ENCODE measurements at regions not wholly inside any gene's neighbourhood (a gene's known extent, or its start where the extent isn't known, plus 50 kb on each side); places are given as distances from the start of the nearest gene placed in this dataset.

- no peak overlapping the region for H3K4me3 ChIP-seq (ENCODE audit: low read depth, low read length)
- TF ChIP-seq, protein P1, sequence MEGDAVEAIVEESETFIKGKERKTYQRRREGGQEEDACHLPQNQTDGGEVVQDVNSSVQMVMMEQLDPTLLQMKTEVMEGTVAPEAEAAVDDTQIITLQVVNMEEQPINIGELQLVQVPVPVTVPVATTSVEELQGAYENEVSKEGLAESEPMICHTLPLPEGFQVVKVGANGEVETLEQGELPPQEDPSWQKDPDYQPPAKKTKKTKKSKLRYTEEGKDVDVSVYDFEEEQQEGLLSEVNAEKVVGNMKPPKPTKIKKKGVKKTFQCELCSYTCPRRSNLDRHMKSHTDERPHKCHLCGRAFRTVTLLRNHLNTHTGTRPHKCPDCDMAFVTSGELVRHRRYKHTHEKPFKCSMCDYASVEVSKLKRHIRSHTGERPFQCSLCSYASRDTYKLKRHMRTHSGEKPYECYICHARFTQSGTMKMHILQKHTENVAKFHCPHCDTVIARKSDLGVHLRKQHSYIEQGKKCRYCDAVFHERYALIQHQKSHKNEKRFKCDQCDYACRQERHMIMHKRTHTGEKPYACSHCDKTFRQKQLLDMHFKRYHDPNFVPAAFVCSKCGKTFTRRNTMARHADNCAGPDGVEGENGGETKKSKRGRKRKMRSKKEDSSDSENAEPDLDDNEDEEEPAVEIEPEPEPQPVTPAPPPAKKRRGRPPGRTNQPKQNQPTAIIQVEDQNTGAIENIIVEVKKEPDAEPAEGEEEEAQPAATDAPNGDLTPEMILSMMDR (IDR thresholded peaks at IDR 0.05; ENCODE audit: low read depth, low read length) = no peak
Observed at GRCh38 chr18:27414682-27415081, 229.6 kb upstream of the CHST9 start.

DNA sequence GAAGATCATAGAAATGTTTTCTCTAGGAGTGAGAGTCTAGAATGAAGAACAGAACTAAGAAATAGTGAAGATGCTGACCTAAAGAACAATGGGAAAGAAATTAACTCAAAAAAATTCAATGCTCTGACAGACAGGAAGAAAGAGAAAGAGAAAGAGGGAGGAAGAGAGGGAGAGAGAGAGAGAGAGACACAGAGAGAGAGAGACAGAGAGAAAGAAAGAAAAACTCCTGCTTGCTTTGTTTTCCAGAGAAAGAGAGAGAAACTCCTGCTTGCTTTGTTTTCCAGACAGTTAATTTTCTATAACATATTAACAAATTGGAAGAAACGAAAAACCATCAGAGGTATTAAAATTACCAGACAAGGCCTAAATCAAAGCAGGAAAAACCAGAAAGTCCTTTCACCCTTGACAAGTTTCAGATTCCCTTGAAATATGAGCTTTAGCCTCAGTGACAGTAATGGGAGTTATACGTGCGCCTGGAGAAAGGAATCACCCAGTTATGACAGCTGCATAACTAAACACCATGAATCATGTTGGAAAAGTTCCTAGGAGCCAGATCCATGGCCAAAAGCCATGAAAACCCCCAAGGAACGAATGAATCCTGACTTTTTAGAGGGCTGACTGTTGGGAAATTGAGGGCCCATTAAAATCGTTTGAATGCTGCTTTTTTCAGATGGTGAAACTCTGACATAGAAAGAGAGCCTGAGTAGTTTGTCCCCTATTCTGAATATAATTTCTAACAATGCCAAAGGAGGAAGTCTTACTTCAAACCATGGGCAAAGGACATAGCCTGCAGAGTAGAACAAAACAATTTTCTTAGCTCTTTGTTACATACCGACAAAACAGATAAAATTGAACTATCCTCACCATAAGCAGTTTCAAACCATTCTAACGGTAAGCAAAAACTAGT is 228.6 kb upstream of the CHST9 start:
- TF ChIP-seq, protein P1 (IDR thresholded peaks at IDR 0.05; ENCODE audit: low read depth, low read length) = no peak

GRCh38 chr18:27412556-27412955 is 227.4 kb upstream of the CHST9 start:
- H3K4me3 ChIP-seq (ENCODE audit: low read depth, low read length) = no peak overlapping the region
- TF ChIP-seq, protein P1 (IDR thresholded peaks at IDR 0.05; ENCODE audit: low read depth, low read length) = no peak

More for the DNA sequence above, 228.6 kb upstream of the CHST9 start:
- no peak overlapping the region for H3K4me3 ChIP-seq (ENCODE audit: low read depth, low read length)

DNA sequence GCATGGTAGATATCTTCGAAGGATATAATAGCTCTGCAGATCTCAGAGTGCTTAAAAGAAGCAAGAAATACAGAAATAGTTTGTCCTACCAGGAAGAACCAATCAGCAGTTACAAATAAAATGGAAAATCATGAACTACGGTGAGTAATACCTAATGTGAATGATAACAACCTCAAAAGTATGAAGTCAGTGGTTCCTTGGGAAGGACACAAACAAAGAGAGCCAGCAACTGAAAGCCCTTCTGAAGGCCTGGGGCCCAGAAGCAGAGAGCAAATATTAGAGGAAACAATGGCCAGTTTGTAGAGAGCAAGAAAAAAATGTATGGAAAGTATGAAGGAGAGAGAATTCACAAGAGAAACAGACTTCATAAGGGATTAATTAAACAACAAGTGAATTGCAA is 226.8 kb upstream of the CHST9 start:
- no peak overlapping the region for H3K4me3 ChIP-seq (ENCODE audit: low read depth, low read length)
- TF ChIP-seq, protein P1 (IDR thresholded peaks at IDR 0.05; ENCODE audit: low read depth, low read length) = no peak

DNA sequence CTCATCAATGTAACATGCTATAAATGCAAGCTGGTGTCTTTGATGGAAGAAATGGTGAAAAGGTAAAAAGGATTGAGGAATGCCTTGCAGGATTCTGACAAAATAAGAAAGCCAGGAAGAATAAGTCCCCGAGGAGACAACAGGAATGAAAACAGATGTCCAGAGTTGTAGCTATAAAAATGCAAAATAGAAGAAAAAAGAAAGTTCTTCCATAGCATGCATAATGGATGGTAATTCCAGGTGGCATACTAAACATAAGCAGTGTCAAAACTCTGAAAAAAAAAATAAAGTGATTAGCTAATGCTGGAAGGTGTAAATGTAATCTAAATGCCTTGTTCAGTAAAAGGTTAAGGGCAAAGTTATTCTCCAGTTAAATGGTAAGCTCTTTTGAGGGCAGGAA is 225.9 kb upstream of the CHST9 start:
- TF ChIP-seq, protein P1 (IDR thresholded peaks at IDR 0.05; ENCODE audit: low read depth, low read length) = no peak
- H3K4me3 ChIP-seq (ENCODE audit: low read depth, low read length) = no peak overlapping the region

DNA sequence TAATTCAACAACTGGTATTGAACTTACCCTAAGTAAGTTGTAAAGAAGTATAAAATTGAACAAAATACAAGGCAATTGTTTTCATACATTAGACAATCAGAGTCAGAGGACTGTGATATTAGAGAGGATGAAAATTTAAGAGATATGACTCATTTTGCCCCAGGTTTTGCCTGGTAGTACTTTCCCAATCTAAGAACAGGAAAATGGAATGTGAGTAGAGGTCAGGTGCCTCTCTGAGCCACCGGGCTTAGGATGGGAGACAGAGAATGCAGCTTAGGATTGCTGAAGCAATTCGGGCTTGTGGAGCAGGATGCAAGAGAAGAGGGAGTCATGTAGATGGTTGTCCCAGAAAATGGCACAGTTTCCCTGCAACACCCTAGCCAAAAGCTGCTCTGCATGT is 219.7 kb upstream of the CHST9 start:
- TF ChIP-seq, protein P1 (IDR thresholded peaks at IDR 0.05; ENCODE audit: low read depth, low read length) = no peak
- no peak overlapping the region for H3K4me3 ChIP-seq (ENCODE audit: low read depth, low read length)

GRCh38 chr18:27400001-27400400 is 214.9 kb upstream of the CHST9 start:
- no peak overlapping the region for H3K4me3 ChIP-seq (ENCODE audit: low read depth, low read length)
- TF ChIP-seq, protein P1 (IDR thresholded peaks at IDR 0.05; ENCODE audit: low read depth, low read length) = no peak

All from WI38 (cell line).